T-cell (primary cell): ENCODE measurements at regions not wholly inside any gene's neighbourhood (a gene's known extent, or its start where the extent isn't known, plus 50 kb on each side); places are given as distances from the start of the nearest gene placed in this dataset.
"Not testable (repeated sequence)": the region's sequence is repeated elsewhere in the genome, so short reads cannot be mapped to it uniquely, and the experiment has no call there.

ENCODE experiments used
- ATAC-seq, 4 experiments: fragments of 200-7000 bp in 3 of 4; fragments of 150-1000 bp in 1 of 4; cut with Tn5 transposase; replicated peaks in 1 of 4; 1 replicate in 3 of 4; 2 replicates in 1 of 4; pipeline ENCODE4 v1.10.0; 2021; ENCODE audit warnings: moderate library complexity in 3 of 4, mild to moderate bottlenecking in 2 of 4, moderate number of reproducible peaks in 1 of 4
- CTCF ChIA-PET, 2 donors: fragments of 300-600 bp; sonication (Branson Sonifier 250); formaldehyde crosslinking; loops; one replicate each; lab custom pipeline; 2022; ENCODE audit warnings: antibody characterized with exemption in 2 of 2; lab: Charles Lee
- POLR2A ChIA-PET, 2 donors: fragments of 300-600 bp; sonication (Branson Sonifier 250); formaldehyde crosslinking; loops; one replicate each; lab custom pipeline; 2022; ENCODE audit warnings: antibody characterized with exemption in 2 of 2; lab: Charles Lee
- DNase-seq, 35 experiments: peaks; one replicate each; pipeline versions ENCODE4 v3.0.0 to v3.0.0-alpha.2; 2013 to 2023
- H3K27ac ChIP-seq: one replicate; pipeline ENCODE4 v1.5.1; 2013; ENCODE audit warnings: low read length
- H3K27me3 ChIP-seq, 2 experiments: replicated peaks in 1 of 2; 1 replicate in 1 of 2; 2 replicates in 1 of 2; pipeline versions ENCODE4 v1.6.1 to v1.7.0; 2013; ENCODE audit warnings: low read length in 1 of 2, mixed read lengths in 1 of 2; ENCODE audit not compliant: control insufficient read depth in 2 of 2, insufficient read depth in 2 of 2; ENCODE audit errors: extremely low read depth in 1 of 2
- H3K36me3 ChIP-seq, 2 donors: 1 replicate in 1 of 2; 2 replicates in 1 of 2; pipeline versions ENCODE4 v1.6.1 to v1.7.0; 2013; ENCODE audit warnings: low read length in 1 of 2; ENCODE audit not compliant: control insufficient read depth in 2 of 2, insufficient read depth in 1 of 2; ENCODE audit errors: extremely low read depth in 1 of 2
- H3K4me1 ChIP-seq, 2 experiments: 1 replicate in 1 of 2; 2 replicates in 1 of 2; pipeline versions ENCODE4 v1.6.1 to v1.7.0; 2013; ENCODE audit warnings: low read length in 2 of 2, mixed read lengths in 1 of 2; ENCODE audit not compliant: insufficient read depth in 2 of 2, control insufficient read depth in 1 of 2; ENCODE audit errors: extremely low read depth in 1 of 2
- H3K4me3 ChIP-seq, 2 donors: 1 replicate in 1 of 2; 2 replicates in 1 of 2; pipeline versions ENCODE4 v1.5.1 to v1.7.0; 2013; ENCODE audit warnings: mild to moderate bottlenecking in 2 of 2, low read length in 1 of 2, moderate library complexity in 1 of 2; ENCODE audit not compliant: control insufficient read depth in 1 of 2; ENCODE audit errors: extremely low read depth in 1 of 2
- H3K9me3 ChIP-seq: 2 replicates; pipeline ENCODE4 v1.7.0; 2013
- H3K27ac Mint-ChIP-seq, 2 donors: one replicate each; pipeline ENCODE4 v1.8.0; 2020 to 2021; ENCODE audit warnings: mild to moderate bottlenecking in 2 of 2, mixed read lengths in 2 of 2
- H3K27me3 Mint-ChIP-seq, 2 donors: one replicate each; pipeline ENCODE4 v1.8.0; 2021 to 2022; ENCODE audit warnings: mixed read lengths in 2 of 2
- H3K36me3 Mint-ChIP-seq: one replicate; pipeline ENCODE4 v1.8.0; 2021; ENCODE audit warnings: mixed read lengths
- H3K4me1 Mint-ChIP-seq, 3 donors: one replicate each; pipeline ENCODE4 v1.8.0; 2020 to 2022; ENCODE audit warnings: mixed read lengths in 3 of 3, mild to moderate bottlenecking in 1 of 3
- H3K4me3 Mint-ChIP-seq, 3 donors: one replicate each; pipeline ENCODE4 v1.8.0; 2020 to 2022; ENCODE audit warnings: mild to moderate bottlenecking in 3 of 3, mixed read lengths in 3 of 3, moderate library complexity in 3 of 3
- H3K9me3 Mint-ChIP-seq, 3 donors: one replicate each; pipeline ENCODE4 v1.8.0; 2020 to 2022; ENCODE audit warnings: mixed read lengths in 3 of 3
- WGBS: methylation state at CpG from one replicate; pipeline ENCODE4 v1.1.5; 2013; ENCODE audit warnings: missing lambda C conversion rate; ENCODE audit not compliant: insufficient coverage; 5-methylcytosine and 5-hydroxymethylcytosine counted together

DNA sequence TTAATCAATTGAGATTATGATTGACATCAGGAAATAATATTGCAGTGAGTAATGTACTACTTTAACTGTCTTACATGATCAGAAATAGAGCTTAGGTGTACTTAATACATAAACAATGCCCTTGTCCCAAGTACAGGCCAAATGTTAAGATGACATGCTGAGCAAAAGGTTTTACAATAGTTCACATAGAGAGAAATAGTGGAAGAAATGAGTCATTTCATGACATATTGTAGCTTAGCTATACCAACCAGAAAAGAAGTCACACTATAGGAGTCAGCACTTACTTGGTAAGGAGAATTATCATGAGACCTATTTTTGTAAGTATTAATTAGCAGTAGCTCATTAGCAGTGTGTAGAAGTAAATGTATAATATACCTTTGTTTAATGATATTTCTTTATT lies 96.4 kb upstream of the NANOGP8 start:
- POLR2A ChIA-PET: interaction anchor here in 1 of 2 donors (0.5 kb wide), 1 partner anchor 1648 kb away, joined by 14 read pairs; no protein-coding TSS in a partner anchor
- ATAC-seq: no peak
- no peak for DNase-seq

DNA sequence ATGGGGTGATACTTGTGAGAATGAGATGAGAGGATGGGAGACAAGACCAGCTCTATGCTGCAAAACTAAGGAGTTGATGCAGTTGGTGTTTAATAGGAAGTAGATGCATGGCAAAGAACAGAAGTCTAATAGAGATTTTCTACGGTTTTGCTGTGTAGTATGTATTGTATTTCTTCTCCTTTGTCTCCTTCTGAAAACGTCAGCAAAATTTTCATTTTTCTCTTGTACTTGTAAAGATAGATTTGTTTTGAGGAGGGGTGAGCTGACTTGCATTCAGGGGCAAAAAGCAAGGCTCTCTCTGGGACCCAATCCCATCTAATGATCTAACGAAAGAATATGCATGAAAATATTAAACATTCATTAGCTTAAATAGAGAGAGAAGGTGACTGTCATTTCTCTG lies 94.6 kb upstream of the NANOGP8 start:
- POLR2A ChIA-PET: no interaction called here
- Mint-ChIP-seq H3K9me3 (no peaks in the 10 kb centered on the region), H3K27me3 (no peaks in the 10 kb centered on the region), H3K4me1 (peaks cover 0 to 2% (median 0%) of the 10 kb centered on the region in 3 donors), H3K27ac (no peak overlapping the region), H3K4me3 (no peak overlapping the region), H3K36me3 (no peaks in the 10 kb centered on the region)
- no peak overlapping the region for H3K27ac ChIP-seq
- DNase-seq (no peak), ATAC-seq (no peak)
- no peaks in the 10 kb centered on the region for H3K4me1 ChIP-seq
- H3K27me3 ChIP-seq: no peaks in the 10 kb centered on the region
- no peak overlapping the region for H3K4me3 ChIP-seq
- WGBS: no CpG with 5 or more reads among the region's 3 CpGs
- H3K36me3 ChIP-seq: no peaks in the 10 kb centered on the region
- H3K9me3 ChIP-seq: no peaks in the 10 kb centered on the region
- CTCF ChIA-PET: no interaction called here

More for the DNA sequence above, 96.4 kb upstream of the NANOGP8 start:
- H3K4me3 Mint-ChIP-seq: no peak overlapping the region
- no peaks in the 10 kb centered on the region for H3K9me3 Mint-ChIP-seq
- Histone ChIP-seq H3K4me3 (no peak overlapping the region), H3K36me3 (no peaks in the 10 kb centered on the region), H3K27me3 (no peaks in the 10 kb centered on the region), H3K4me1 (no peaks in the 10 kb centered on the region), H3K9me3 (no peaks in the 10 kb centered on the region), H3K27ac (no peak overlapping the region)
- no peak overlapping the region for H3K27ac Mint-ChIP-seq
- H3K4me1 Mint-ChIP-seq: peaks cover 0 to 2% (median 0%) of the 10 kb centered on the region in 3 donors
- CTCF ChIA-PET: no interaction called here
- no peaks in the 10 kb centered on the region for H3K27me3 Mint-ChIP-seq
- H3K36me3 Mint-ChIP-seq: no peaks in the 10 kb centered on the region

DNA sequence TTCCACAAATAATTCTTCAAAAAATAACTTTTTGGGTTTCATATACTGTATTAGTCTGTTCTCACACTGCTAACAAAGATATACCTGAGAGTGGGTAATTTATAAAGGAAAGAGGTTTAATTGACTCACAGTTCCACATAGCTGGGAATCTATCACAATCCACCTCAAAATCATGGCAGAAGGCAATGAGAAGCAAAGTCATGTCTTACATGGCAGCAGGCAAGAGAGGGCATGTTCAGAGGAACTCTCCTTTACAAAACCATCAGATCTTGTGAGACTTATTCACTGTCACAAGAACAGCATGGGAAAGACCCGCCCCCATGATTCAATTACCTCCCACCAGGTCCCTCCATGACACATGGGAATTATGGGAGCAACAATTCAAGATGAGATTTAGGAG lies 93.1 kb upstream of the NANOGP8 start:
- H3K36me3 Mint-ChIP-seq, H3K4me3 Mint-ChIP-seq, H3K9me3 ChIP-seq, H3K27ac ChIP-seq, H3K4me1 ChIP-seq, H3K4me1 Mint-ChIP-seq, H3K36me3 ChIP-seq, H3K27me3 ChIP-seq, ATAC-seq, H3K27me3 Mint-ChIP-seq, CTCF ChIA-PET, H3K27ac Mint-ChIP-seq, POLR2A ChIA-PET, H3K9me3 Mint-ChIP-seq, DNase-seq, H3K4me3 ChIP-seq: not testable (repeated sequence)
- no CpG with 5 or more reads among the region's 1 CpG for WGBS

- H3K36me3 ChIP-seq: no peaks in the 10 kb centered on the region
- ChIA-PET CTCF (no interaction called here), POLR2A (no interaction called here)
- H3K9me3 ChIP-seq: no peaks in the 10 kb centered on the region
- Mint-ChIP-seq H3K4me1 (no peaks in the 10 kb centered on the region), H3K27ac (no peak overlapping the region), H3K9me3 (no peaks in the 10 kb centered on the region), H3K36me3 (no peaks in the 10 kb centered on the region), H3K4me3 (no peak overlapping the region), H3K27me3 (peaks cover 0 to 5% of the 10 kb centered on the region in 2 donors)
- no peak overlapping the region for H3K27ac ChIP-seq
- WGBS: no CpG with 5 or more reads among the region's 3 CpGs
- DNase-seq: no peak
- no peaks in the 10 kb centered on the region for H3K27me3 ChIP-seq
- H3K4me3 ChIP-seq: no peak overlapping the region
- no peaks in the 10 kb centered on the region for H3K4me1 ChIP-seq
- no peak for ATAC-seq
Observed at GRCh38 chr15:35174948-35175347, 89.9 kb upstream of the NANOGP8 start.

GRCh38 chr15:35173444-35174118 lies 88.5 kb upstream of the NANOGP8 start:
- no peaks in the 10 kb centered on the region for H3K9me3 ChIP-seq
- H3K27ac Mint-ChIP-seq: no peak overlapping the region
- H3K4me3 ChIP-seq: no peak overlapping the region
- ChIA-PET POLR2A (no interaction called here), CTCF (no interaction called here)
- H3K27ac ChIP-seq: no peak overlapping the region
- H3K4me1 Mint-ChIP-seq: no peaks in the 10 kb centered on the region
- no peaks in the 10 kb centered on the region for H3K27me3 ChIP-seq
- no peaks in the 10 kb centered on the region for H3K36me3 Mint-ChIP-seq
- no peaks in the 10 kb centered on the region for H3K36me3 ChIP-seq
- H3K9me3 Mint-ChIP-seq: no peaks in the 10 kb centered on the region
- no peak overlapping the region for H3K4me3 Mint-ChIP-seq
- WGBS: 67% methylated on average over 1 of the region's 4 CpGs
- ATAC-seq: no peak
- no peaks in the 10 kb centered on the region for H3K4me1 ChIP-seq
- no peak for DNase-seq
- H3K27me3 Mint-ChIP-seq: peaks cover 0 to 5% of the 10 kb centered on the region in 2 donors

GRCh38 chr15:35170207-35170606 lies 85.1 kb upstream of the NANOGP8 start:
- WGBS: no CpG with 5 or more reads among the region's 3 CpGs
- H3K4me1 Mint-ChIP-seq: no peaks in the 10 kb centered on the region
- ATAC-seq: no peak
- no peak overlapping the region for H3K27ac Mint-ChIP-seq
- POLR2A ChIA-PET: interaction anchor here in 1 of 2 donors (0.6 kb wide), 1 partner anchor 28 kb away, joined by 4 read pairs; no protein-coding TSS in a partner anchor
- H3K9me3 Mint-ChIP-seq: no peaks in the 10 kb centered on the region
- no peaks in the 10 kb centered on the region for H3K27me3 ChIP-seq
- no peak overlapping the region for H3K4me3 Mint-ChIP-seq
- DNase-seq: no peak
- no peaks in the 10 kb centered on the region for H3K9me3 ChIP-seq
- no peak overlapping the region for H3K27ac ChIP-seq
- H3K4me1 ChIP-seq: no peaks in the 10 kb centered on the region
- H3K36me3 ChIP-seq: no peaks in the 10 kb centered on the region
- peaks cover 0 to 8% of the 10 kb centered on the region in 2 donors for H3K27me3 Mint-ChIP-seq
- CTCF ChIA-PET: interaction anchor here in 1 of 2 donors (0.5 kb wide), 1 partner anchor 9 kb away, joined by 3 read pairs; no protein-coding TSS in a partner anchor
- H3K36me3 Mint-ChIP-seq: no peaks in the 10 kb centered on the region
- H3K4me3 ChIP-seq: no peak overlapping the region
